ENCODE measurements at regions not wholly inside any gene's neighbourhood (a gene's known extent, or its start where the extent isn't known, plus 50 kb on each side); places are given as distances from the start of the nearest gene placed in this dataset.

GRCh38 chr16:48997081-48997615 lies 284.5 kb downstream of the CBLN1 start:
- TF ChIP-seq CTCF (IDR thresholded peaks at IDR 0.05) (no peak), EP300 (IDR thresholded peaks at IDR 0.05) (no peak), POLR2AphosphoS5 (IDR thresholded peaks at IDR 0.05) (no peak)
